ENCODE measurements at regions not wholly inside any gene's neighbourhood (a gene's known extent, or its start where the extent isn't known, plus 50 kb on each side); places are given as distances from the start of the nearest gene placed in this dataset.

DNA sequence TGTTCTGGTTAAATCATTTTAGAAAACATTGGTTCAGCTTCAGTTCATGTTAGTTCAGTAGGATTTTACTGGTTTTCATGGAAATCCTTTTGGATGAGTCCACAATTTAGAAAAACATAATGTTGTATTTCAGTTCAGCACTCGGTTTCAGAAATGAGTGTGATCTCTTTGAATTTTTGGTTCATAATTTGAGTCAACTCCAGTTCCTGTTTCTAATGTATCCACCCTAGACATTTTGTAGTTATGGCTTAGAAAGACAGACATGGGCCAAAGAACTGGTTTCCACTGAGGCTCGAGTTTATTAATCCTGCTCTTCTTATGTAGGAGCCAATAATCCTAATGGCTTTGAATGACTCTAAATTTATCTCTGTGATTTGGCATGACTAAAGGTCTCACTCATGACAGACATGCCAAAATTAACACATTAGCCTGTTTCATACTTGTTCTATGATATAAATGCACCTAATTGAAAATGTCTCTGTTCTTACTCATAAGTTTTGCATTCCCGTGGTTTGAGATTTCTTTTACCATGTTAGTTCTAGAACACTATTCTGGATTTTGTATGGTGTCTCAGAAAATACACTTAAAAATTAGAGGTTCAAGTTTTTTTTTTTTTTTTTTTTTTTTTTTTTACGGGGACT, 82.3 kb upstream of the SPRED2 start:
- H3K4me3 ChIP-seq (ENCODE audit: low read depth, low read length): no peak overlapping the region
- DNase-seq (ENCODE audit: low read depth): peak; percentile 11
- TF ChIP-seq, protein P1, sequence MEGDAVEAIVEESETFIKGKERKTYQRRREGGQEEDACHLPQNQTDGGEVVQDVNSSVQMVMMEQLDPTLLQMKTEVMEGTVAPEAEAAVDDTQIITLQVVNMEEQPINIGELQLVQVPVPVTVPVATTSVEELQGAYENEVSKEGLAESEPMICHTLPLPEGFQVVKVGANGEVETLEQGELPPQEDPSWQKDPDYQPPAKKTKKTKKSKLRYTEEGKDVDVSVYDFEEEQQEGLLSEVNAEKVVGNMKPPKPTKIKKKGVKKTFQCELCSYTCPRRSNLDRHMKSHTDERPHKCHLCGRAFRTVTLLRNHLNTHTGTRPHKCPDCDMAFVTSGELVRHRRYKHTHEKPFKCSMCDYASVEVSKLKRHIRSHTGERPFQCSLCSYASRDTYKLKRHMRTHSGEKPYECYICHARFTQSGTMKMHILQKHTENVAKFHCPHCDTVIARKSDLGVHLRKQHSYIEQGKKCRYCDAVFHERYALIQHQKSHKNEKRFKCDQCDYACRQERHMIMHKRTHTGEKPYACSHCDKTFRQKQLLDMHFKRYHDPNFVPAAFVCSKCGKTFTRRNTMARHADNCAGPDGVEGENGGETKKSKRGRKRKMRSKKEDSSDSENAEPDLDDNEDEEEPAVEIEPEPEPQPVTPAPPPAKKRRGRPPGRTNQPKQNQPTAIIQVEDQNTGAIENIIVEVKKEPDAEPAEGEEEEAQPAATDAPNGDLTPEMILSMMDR (conservative IDR thresholded peaks at IDR 0.05; ENCODE audit: low read depth, low read length): no peak

DNA sequence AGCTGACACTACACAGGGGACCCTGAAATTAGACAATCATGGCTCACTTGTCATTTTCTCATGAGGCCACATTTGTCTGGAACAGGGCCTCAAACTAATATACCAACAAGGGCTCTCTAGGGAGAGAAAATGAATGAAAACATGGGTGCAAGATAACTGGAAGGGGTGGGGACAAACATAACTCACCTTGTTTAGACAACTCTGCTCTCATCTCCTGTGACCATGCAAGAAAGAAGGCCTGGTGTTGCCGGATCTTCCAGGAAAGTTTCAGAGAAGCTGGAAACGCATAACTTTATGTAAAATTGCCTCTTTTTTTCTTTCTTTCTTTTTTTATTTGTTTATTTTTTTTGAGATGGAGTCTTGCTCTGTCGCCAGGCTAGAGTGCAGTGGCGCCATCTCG, 80.4 kb upstream of the SPRED2 start:
- no peak overlapping the region for H3K4me3 ChIP-seq (ENCODE audit: low read depth, low read length)
- DNase-seq (ENCODE audit: low read depth): no peak
- TF ChIP-seq, protein P1 (conservative IDR thresholded peaks at IDR 0.05; ENCODE audit: low read depth, low read length): no peak

DNA sequence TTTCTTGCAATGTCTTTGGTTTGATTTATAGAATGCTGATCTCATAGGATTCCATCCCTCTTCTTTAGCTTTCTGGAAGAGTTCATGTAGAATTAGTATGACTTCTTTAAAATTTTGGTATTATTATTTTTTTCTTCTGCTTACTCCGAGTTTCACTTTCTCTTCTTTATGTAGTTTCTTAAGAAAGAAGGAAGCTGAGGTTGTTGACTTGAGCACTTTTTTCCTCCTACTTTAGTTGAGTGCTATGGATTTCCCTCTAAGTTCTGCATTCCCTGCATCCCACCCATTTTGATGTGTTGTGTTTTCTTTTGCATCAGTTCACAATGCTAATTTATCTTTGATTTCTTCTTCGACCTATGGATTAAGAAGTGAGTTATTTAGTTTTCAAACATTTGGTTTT, 78.9 kb upstream of the SPRED2 start:
- no peak for DNase-seq (ENCODE audit: low read depth)
- H3K4me3 ChIP-seq (ENCODE audit: low read depth, low read length): no peak overlapping the region
- TF ChIP-seq, protein P1 (conservative IDR thresholded peaks at IDR 0.05; ENCODE audit: low read depth, low read length): no peak

DNA sequence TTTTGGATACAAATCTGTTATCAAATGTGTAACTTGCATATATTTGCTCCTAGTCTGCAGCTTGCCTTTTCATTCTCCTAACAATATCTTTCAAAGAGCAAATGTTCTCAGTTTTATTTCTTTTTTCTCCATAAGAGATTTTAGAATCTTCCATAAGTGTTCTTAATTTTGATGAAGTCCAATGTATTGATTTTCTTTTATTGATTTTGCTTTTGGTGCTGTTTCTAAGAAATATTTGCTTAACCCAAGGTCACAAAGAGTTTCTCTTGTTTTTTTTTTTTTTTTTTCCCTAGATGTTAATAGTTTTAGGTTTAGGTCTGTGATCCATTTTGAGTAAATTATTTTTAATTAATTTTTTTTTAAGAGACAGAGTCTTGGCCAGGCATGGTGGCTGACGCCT, 75.8 kb upstream of the SPRED2 start:
- no peak overlapping the region for H3K4me3 ChIP-seq (ENCODE audit: low read depth, low read length)
- DNase-seq (ENCODE audit: low read depth): no peak
- TF ChIP-seq, protein P1 (conservative IDR thresholded peaks at IDR 0.05; ENCODE audit: low read depth, low read length): no peak

DNA sequence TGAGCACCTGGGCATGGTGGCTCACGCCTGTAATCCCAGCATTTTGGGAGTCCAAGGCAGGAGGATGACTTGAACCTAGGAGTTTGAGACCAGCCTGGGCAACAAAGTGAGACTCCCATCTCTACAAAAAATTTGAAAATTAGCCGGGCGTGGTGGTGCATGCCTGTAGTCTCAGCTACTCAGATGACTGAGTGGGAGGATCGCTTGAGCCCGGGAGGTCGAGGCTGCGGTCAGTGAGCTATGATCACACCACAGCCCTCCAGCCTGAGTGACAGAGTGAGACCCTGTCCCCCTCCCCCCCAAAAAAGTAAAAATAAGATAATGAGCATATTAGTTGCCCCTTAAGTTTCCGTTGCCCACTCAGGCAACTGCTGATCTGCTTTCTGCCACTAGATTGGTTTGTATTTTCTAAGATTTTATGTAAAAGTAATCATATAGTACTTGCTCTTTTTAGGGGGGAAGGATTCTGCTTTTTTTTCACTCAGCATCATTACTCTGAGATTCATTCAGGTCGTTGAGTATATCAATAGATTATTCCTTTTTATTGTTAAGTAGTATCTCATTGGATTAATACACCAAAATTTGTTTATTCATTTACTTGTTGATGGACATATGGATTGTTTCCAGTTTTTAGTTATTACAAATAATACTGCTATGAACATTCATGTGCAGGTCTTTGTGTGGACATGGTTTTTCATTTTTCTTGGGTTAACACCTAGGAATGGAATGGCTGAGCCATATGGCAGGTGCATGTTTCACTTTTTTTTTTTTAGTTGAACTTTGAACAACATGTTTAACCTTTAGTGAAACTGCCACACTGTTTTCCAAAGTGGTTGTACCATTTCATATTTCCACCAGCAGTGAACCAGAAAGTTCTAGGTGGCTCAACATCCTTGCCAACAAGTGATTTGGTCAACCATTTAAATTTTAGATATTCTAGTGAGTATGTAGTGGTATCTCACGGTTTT, 75.0 kb upstream of the SPRED2 start:
- H3K4me3 ChIP-seq (ENCODE audit: low read depth, low read length): no peak overlapping the region
- TF ChIP-seq, protein P1 (conservative IDR thresholded peaks at IDR 0.05; ENCODE audit: low read depth, low read length): no peak
- no peak for DNase-seq (ENCODE audit: low read depth)

DNA sequence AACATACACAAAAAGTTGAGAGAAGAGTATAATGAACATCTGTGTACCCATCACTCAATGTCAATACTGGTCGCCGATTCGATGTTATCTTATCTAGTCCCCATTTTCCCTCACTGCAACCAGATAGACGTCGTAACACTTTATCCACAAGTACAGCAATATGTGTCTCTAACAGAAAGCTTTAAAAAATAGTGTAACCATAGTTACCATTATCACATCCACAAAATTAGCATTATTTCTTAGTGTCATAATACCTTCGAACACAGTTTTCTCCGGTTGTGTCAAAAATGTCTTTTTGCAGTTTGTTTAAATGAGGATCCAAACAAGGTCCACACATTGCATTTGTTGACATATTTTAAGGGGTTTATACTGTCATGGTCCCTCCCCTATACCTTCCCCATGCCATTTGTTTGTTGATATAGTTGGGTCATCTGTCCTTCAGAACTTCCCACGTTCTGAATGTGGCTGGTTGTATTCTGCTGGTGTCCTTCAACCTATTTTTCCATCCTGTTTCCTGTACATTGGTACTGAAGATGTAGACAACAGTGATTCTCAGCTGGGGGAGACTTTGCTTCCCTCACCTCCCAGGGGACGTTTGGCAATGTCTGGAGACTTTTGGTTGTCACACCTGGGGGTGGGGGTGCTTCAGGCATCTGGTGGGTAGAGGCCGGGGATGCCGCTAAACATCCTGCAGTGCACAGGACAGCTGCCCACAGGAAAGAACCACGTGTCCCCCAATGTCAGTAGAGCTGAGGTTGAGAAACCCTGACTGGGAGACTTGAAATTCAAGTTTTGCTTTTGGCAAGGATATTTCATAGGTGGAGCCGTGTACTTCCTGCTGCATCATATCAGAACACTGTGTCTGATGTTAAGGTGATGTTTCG, 72.7 kb upstream of the SPRED2 start:
- TF ChIP-seq, protein P1 (conservative IDR thresholded peaks at IDR 0.05; ENCODE audit: low read depth, low read length): no peak
- no peak overlapping the region for H3K4me3 ChIP-seq (ENCODE audit: low read depth, low read length)
- DNase-seq (ENCODE audit: low read depth): no peak

All from choroid plexus epithelial cell (primary cell).